HTR-8/SVneo (cell line): ENCODE measurements at regions not wholly inside any gene's neighbourhood (a gene's known extent, or its start where the extent isn't known, plus 50 kb on each side); places are given as distances from the start of the nearest gene placed in this dataset.
"Not testable (repeated sequence)": the region's sequence is repeated elsewhere in the genome, so short reads cannot be mapped to it uniquely, and the experiment has no call there.

Experiments used
- DNase-seq: peaks from one replicate; pipeline ENCODE4 v3.0.0; 2011; ENCODE audit warnings: low spot score, mixed read lengths; ENCODE audit not compliant: insufficient read length
- FAIRE-seq: peaks from 2 replicates; lab custom pipeline; 2011; peaks lifted over from hg19 to GRCh38; lab: Jason Lieb, UNC

- no peak for FAIRE-seq
Measured at GRCh38 chr2:105478670-105479069, 79.8 kb upstream of the FHL2 start.

GRCh38 chr2:105477050-105477620 lies 78.3 kb upstream of the FHL2 start:
- FAIRE-seq, DNase-seq: not testable (repeated sequence)

More at GRCh38 chr2:105478670-105479069, 79.8 kb upstream of the FHL2 start:
- no peak for DNase-seq

GRCh38 chr2:105473011-105473410 lies 74.2 kb upstream of the FHL2 start:
- no peak for FAIRE-seq
- no peak for DNase-seq

- DNase-seq (no peak), FAIRE-seq (no peak)
Measured at GRCh38 chr2:105470979-105471378, 72.1 kb upstream of the FHL2 start.

- FAIRE-seq (no peak), DNase-seq (no peak)
Measured at GRCh38 chr2:105469781-105470180, 70.9 kb upstream of the FHL2 start.

- FAIRE-seq (no peak), DNase-seq (no peak)
Measured at GRCh38 chr2:105468582-105469042, 69.8 kb upstream of the FHL2 start.

GRCh38 chr2:105464325-105464724 lies 65.5 kb upstream of the FHL2 start:
- DNase-seq, result no peak
- no peak for FAIRE-seq

- no peak for DNase-seq
- FAIRE-seq, result no peak
Measured at GRCh38 chr2:105460048-105460732, 61.3 kb upstream of the FHL2 start.

GRCh38 chr2:105458076-105458475 lies 59.2 kb upstream of the FHL2 start:
- DNase-seq, result no peak
- no peak for FAIRE-seq

- FAIRE-seq (peak; percentile 86), DNase-seq (peak; percentile 84)
Measured at GRCh38 chr2:105455488-105456003, 56.7 kb upstream of the FHL2 start.

- DNase-seq (peak; percentile 37), FAIRE-seq (no peak)
Measured at GRCh38 chr2:105454801-105455485, 56.1 kb upstream of the FHL2 start.

GRCh38 chr2:105451571-105452166 lies 52.8 kb upstream of the FHL2 start:
- FAIRE-seq (no peak), DNase-seq (no peak)

- no peak for DNase-seq
Measured at GRCh38 chr2:105450471-105450870, 51.6 kb upstream of the FHL2 start.

GRCh38 chr2:105449076-105449475 lies 50.2 kb upstream of the FHL2 start:
- DNase-seq, result no peak
- no peak for FAIRE-seq

More at GRCh38 chr2:105450471-105450870, 51.6 kb upstream of the FHL2 start:
- FAIRE-seq, result peak; percentile 16
